ENCODE measurements at regions not wholly inside any gene's neighbourhood (a gene's known extent, or its start where the extent isn't known, plus 50 kb on each side); places are given as distances from the start of the nearest gene placed in this dataset.

DNA sequence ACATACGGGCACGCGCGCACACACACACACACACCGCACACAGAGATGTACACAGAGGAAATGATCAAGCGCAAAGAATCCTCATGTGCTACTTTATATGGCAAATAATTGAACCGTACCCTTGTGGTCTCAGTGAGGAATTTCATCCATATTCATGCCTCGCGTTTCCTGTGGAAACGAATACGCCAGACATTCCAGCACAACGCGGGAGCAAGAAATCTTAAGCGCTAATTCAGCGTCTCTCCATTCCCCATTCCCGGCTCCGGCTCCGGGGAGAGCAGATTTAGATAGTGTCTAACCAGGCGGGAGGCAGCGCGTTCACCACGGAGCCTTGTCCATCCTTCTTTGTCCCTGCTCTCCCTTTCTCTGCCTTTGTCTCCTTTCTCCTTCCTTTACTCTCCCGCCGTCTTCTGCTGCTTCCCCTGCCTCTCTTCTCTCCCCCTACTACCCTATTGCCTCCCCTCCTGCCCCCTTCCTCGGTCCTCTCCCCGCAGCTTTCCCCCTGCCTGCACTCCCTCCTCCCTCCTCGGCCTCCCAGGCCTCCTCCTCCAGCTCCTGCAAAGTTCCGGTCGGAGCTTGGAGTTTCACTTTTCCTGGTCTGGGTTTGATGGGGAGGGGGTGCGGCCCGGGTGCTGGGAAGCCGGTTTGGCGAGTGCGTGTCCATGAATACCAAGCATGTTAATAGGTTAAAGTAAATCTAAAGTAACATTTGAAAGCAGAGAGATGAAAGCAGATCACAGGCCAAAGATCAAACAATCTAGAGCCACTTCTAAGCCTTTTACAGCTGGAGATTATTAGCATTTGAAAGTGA is 579.3 kb downstream of the BUD13 start:
- no peak for TF ChIP-seq POLR2AphosphoS5 (IDR thresholded peaks at IDR 0.05)
- peak; percentile 80 for TF ChIP-seq REST (IDR thresholded peaks at IDR 0.05; ENCODE audit: borderline replicate concordance)
- peak; percentile 25 for TF ChIP-seq MXI1 (conservative IDR thresholded peaks at IDR 0.05; ENCODE audit: poor library complexity, severe bottlenecking)
- TF ChIP-seq SMC3 (conservative IDR thresholded peaks at IDR 0.05; ENCODE audit: poor library complexity): peak; percentile 61
- peak; percentile 62 for TF ChIP-seq RAD21 (conservative IDR thresholded peaks at IDR 0.05)
- no peak for TF ChIP-seq EZH2 (IDR thresholded peaks at IDR 0.05; ENCODE audit: borderline replicate concordance, insufficient read depth, low read length, poor library complexity, severe bottlenecking)
- TF ChIP-seq CTCF (IDR thresholded peaks at IDR 0.05; ENCODE audit: poor library complexity, severe bottlenecking): peak; percentile 50
- no peaks in the 10 kb centered on the region for H3K27me3 ChIP-seq (ENCODE audit: insufficient read depth, low read depth, low read length)
- no peaks in the 10 kb centered on the region for H3K36me3 ChIP-seq (ENCODE audit: insufficient read depth, low read length)
- H3K9ac ChIP-seq (ENCODE audit: low read length): peak overlapping the region; percentile 62
- no peaks in the 10 kb centered on the region for H3K9me2 ChIP-seq (ENCODE audit: insufficient read depth, low read length)
- peak overlapping the region; percentile 8 for H3K4me2 ChIP-seq (ENCODE audit: low read length)
- H3K79me2 ChIP-seq (replicated peaks; ENCODE audit: insufficient read depth, low read length): no peaks in the 10 kb centered on the region
- peak overlapping the region; percentile 52 for H3K27ac ChIP-seq (ENCODE audit: low read length)
- H4K20me1 ChIP-seq (ENCODE audit: insufficient read depth): no peaks in the 10 kb centered on the region
- no peak overlapping the region for H2AFZ ChIP-seq (ENCODE audit: low read depth, low read length)
- H3K4me3 ChIP-seq (ENCODE audit: low read length): peak overlapping the region; percentile 64
- H3F3A ChIP-seq (ENCODE audit: insufficient read depth, low read length, poor library complexity, severe bottlenecking): no peaks in the 10 kb centered on the region
- H3K9me3 ChIP-seq (ENCODE audit: low read length): no peaks in the 10 kb centered on the region

- H3K9ac ChIP-seq (ENCODE audit: low read length): peak overlapping the region; percentile 62
- no peaks in the 10 kb centered on the region for H3K27me3 ChIP-seq (ENCODE audit: insufficient read depth, low read depth, low read length)
Observed at GRCh38 chr11:116192509-116193210, 580.1 kb downstream of the BUD13 start.

More at GRCh38 chr11:116192509-116193210, 580.1 kb downstream of the BUD13 start:
- Histone ChIP-seq H2AFZ (ENCODE audit: low read depth, low read length) (no peak overlapping the region), H3K36me3 (ENCODE audit: insufficient read depth, low read length) (no peaks in the 10 kb centered on the region), H3F3A (ENCODE audit: insufficient read depth, low read length, poor library complexity, severe bottlenecking) (no peaks in the 10 kb centered on the region), H3K4me2 (ENCODE audit: low read length) (peak overlapping the region; percentile 8), H3K9me2 (ENCODE audit: insufficient read depth, low read length) (no peaks in the 10 kb centered on the region), H3K79me2 (replicated peaks; ENCODE audit: insufficient read depth, low read length) (no peaks in the 10 kb centered on the region), H3K9me3 (ENCODE audit: low read length) (no peaks in the 10 kb centered on the region), H3K4me3 (ENCODE audit: low read length) (peak overlapping the region; percentile 64), H4K20me1 (ENCODE audit: insufficient read depth) (no peaks in the 10 kb centered on the region), H3K27ac (ENCODE audit: low read length) (no peak overlapping the region)
- TF ChIP-seq RAD21 (conservative IDR thresholded peaks at IDR 0.05) (no peak), POLR2AphosphoS5 (IDR thresholded peaks at IDR 0.05) (no peak), EP300 (conservative IDR thresholded peaks at IDR 0.05; ENCODE audit: poor library complexity, severe bottlenecking) (no peak), EZH2 (IDR thresholded peaks at IDR 0.05; ENCODE audit: borderline replicate concordance, insufficient read depth, low read length, poor library complexity, severe bottlenecking) (no peak), CTCF (IDR thresholded peaks at IDR 0.05; ENCODE audit: poor library complexity, severe bottlenecking) (no peak), TAF1 (IDR thresholded peaks at IDR 0.05; ENCODE audit: low read depth) (no peak), SMC3 (conservative IDR thresholded peaks at IDR 0.05; ENCODE audit: poor library complexity) (no peak), MXI1 (conservative IDR thresholded peaks at IDR 0.05; ENCODE audit: poor library complexity, severe bottlenecking) (no peak), REST (IDR thresholded peaks at IDR 0.05; ENCODE audit: borderline replicate concordance) (no peak)

Data from neural cell (in vitro differentiated cells).